MM.1S (cell line): ENCODE measurements at regions not wholly inside any gene's neighbourhood (a gene's known extent, or its start where the extent isn't known, plus 50 kb on each side); places are given as distances from the start of the nearest gene placed in this dataset.

ENCODE experiments used
- DNase-seq: peaks from one replicate; pipeline ENCODE4 v3.0.0-alpha.2; 2015
- H2AFZ ChIP-seq: fragments of 300-600 bp; sonication (generic); 2 replicates; pipeline ENCODE4 v1.6.0; 2016; ENCODE audit warnings: antibody characterized with exemption, low read length
- H3F3A ChIP-seq: fragments of 300-600 bp; sonication (generic); 2 replicates; pipeline ENCODE4 v1.6.1; 2016; ENCODE audit warnings: mild to moderate bottlenecking, antibody characterized with exemption, low read length, moderate library complexity, mixed read lengths; ENCODE audit not compliant: insufficient read depth
- H3K27ac ChIP-seq: fragments of 300-600 bp; sonication (generic); 2 replicates; pipeline ENCODE4 v1.5.1; 2016; ENCODE audit warnings: mild to moderate bottlenecking, low read length
- H3K27me3 ChIP-seq: fragments of 300-600 bp; sonication (generic); replicated peaks from 2 replicates; pipeline ENCODE4 v1.6.0; 2016; ENCODE audit warnings: low read length; ENCODE audit not compliant: insufficient read depth
- H3K36me3 ChIP-seq: fragments of 300-600 bp; sonication (generic); replicated peaks from 2 replicates; pipeline ENCODE4 v1.6.1; 2016; ENCODE audit warnings: mild to moderate bottlenecking, low read length, mixed read lengths; ENCODE audit not compliant: insufficient read depth
- H3K4me1 ChIP-seq: fragments of 300-600 bp; sonication (generic); 2 replicates; pipeline ENCODE4 v1.6.1; 2016; ENCODE audit warnings: low read length, mixed read lengths
- H3K4me2 ChIP-seq: fragments of 300-600 bp; sonication (generic); 2 replicates; pipeline ENCODE4 v1.6.0; 2016; ENCODE audit warnings: low read depth, low read length
- H3K4me3 ChIP-seq: fragments of 300-600 bp; sonication (generic); 2 replicates; pipeline ENCODE4 v1.5.1; 2016; ENCODE audit warnings: low read length, mixed read lengths
- H3K79me2 ChIP-seq: fragments of 300-600 bp; sonication (generic); 2 replicates; pipeline ENCODE4 v1.6.1; 2016; ENCODE audit warnings: mixed run types, low read length, mixed read lengths
- H3K9ac ChIP-seq: fragments of 300-600 bp; sonication (generic); 2 replicates; pipeline ENCODE4 v1.6.1; 2016; ENCODE audit warnings: low read length, mixed read lengths
- H3K9me2 ChIP-seq: fragments of 300-600 bp; sonication (generic); replicated peaks from 2 replicates; pipeline ENCODE4 v1.6.1; 2016; ENCODE audit warnings: mild to moderate bottlenecking, low read length, mixed read lengths; ENCODE audit not compliant: insufficient read depth
- H3K9me3 ChIP-seq: fragments of 300-600 bp; sonication (generic); replicated peaks from 2 replicates; pipeline ENCODE4 v1.6.1; 2016; ENCODE audit warnings: mild to moderate bottlenecking, low read length, mixed read lengths; ENCODE audit not compliant: insufficient read depth
- H4K20me1 ChIP-seq: fragments of 300-600 bp; sonication (generic); 2 replicates; pipeline ENCODE4 v1.6.1; 2016; ENCODE audit warnings: mild to moderate bottlenecking, low read length, moderate library complexity, mixed read lengths; ENCODE audit not compliant: insufficient read depth
- EZH2 ChIP-seq: fragments of 300-600 bp; sonication (generic); optimal IDR thresholded peaks from 2 replicates; pipeline ENCODE3; 2017; ENCODE audit warnings: low read depth, mild to moderate bottlenecking, antibody characterized with exemption, low read length, mixed read lengths
- EZH2phosphoT487 ChIP-seq: fragments of 300-600 bp; sonication (generic); IDR thresholded peaks from 2 replicates; pipeline ENCODE4 v1.6.1; 2018; ENCODE audit warnings: antibody characterized with exemption, low read length
- TF ChIP-seq, protein P1 (sequence below): fragments of 300-600 bp; sonication (generic); IDR thresholded peaks from 2 replicates; pipeline ENCODE4 v1.5.1; 2016; ENCODE audit warnings: antibody characterized with exemption, low read length, mixed read lengths

- H3K79me2 ChIP-seq = no peaks in the 10 kb centered on the region
- no peaks in the 10 kb centered on the region for H3K9me3 ChIP-seq
- no peak overlapping the region for H3K9ac ChIP-seq
- no peaks in the 10 kb centered on the region for H4K20me1 ChIP-seq
- H3K9me2 ChIP-seq = no peaks in the 10 kb centered on the region
- DNase-seq = peak; percentile 39
- H3K36me3 ChIP-seq = no peaks in the 10 kb centered on the region
- peak overlapping the region; percentile 33; the same call in 1 of the 2 replicates for H2AFZ ChIP-seq
- H3K27ac ChIP-seq = no peak overlapping the region
- H3K4me3 ChIP-seq = peak overlapping the region; percentile 8; the same call in 1 of the 2 replicates
- no peaks in the 10 kb centered on the region for H3K27me3 ChIP-seq
- H3K4me1 ChIP-seq = 0 out of 2 replicates have a peak, but pooled peaks cover 5% of the 10 kb centered on the region
- TF ChIP-seq EZH2phosphoT487 (no peak), EZH2 (no peak)
- TF ChIP-seq, protein P1, sequence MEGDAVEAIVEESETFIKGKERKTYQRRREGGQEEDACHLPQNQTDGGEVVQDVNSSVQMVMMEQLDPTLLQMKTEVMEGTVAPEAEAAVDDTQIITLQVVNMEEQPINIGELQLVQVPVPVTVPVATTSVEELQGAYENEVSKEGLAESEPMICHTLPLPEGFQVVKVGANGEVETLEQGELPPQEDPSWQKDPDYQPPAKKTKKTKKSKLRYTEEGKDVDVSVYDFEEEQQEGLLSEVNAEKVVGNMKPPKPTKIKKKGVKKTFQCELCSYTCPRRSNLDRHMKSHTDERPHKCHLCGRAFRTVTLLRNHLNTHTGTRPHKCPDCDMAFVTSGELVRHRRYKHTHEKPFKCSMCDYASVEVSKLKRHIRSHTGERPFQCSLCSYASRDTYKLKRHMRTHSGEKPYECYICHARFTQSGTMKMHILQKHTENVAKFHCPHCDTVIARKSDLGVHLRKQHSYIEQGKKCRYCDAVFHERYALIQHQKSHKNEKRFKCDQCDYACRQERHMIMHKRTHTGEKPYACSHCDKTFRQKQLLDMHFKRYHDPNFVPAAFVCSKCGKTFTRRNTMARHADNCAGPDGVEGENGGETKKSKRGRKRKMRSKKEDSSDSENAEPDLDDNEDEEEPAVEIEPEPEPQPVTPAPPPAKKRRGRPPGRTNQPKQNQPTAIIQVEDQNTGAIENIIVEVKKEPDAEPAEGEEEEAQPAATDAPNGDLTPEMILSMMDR = no peak
- peak overlapping the region; percentile 33 for H3K4me2 ChIP-seq
- no peaks in the 10 kb centered on the region for H3F3A ChIP-seq
Observed at GRCh38 chr21:30979054-30979453, 59.2 kb downstream of the KRTAP19-8 start.

DNA sequence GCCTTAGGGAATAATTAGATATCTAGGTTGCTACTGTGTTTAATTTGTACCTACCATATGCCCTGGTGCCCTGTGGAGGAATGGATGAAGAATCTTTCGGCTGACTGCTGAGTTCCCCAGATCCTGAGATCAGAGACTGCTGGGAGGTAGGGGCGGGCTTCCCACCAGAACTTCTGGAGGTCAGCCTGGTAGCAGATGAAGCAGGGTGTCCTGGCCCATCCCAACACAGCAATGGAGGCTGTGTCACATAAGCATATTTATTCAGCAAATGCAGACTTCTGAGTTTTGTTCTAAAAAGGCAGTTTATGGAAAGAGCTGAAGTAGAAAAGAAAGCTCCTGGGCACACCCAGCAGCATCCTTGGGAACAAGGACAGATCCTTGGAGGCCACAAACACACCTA, 74.0 kb downstream of the KRTAP19-8 start:
- H3K9me3 ChIP-seq = no peaks in the 10 kb centered on the region
- H3K27me3 ChIP-seq = no peaks in the 10 kb centered on the region
- no peak for TF ChIP-seq EZH2
- TF ChIP-seq, protein P1 = no peak
- no peaks in the 10 kb centered on the region for H4K20me1 ChIP-seq
- H3K9ac ChIP-seq = no peak overlapping the region
- H3K36me3 ChIP-seq = no peaks in the 10 kb centered on the region
- no peaks in the 10 kb centered on the region for H3K9me2 ChIP-seq
- no peak overlapping the region for H2AFZ ChIP-seq
- no peaks in the 10 kb centered on the region for H3K79me2 ChIP-seq
- no peak for DNase-seq
- H3F3A ChIP-seq = no peaks in the 10 kb centered on the region
- no peak overlapping the region for H3K4me3 ChIP-seq
- H3K4me1 ChIP-seq = no peaks in the 10 kb centered on the region
- no peak overlapping the region for H3K4me2 ChIP-seq
- H3K27ac ChIP-seq = no peak overlapping the region

DNA sequence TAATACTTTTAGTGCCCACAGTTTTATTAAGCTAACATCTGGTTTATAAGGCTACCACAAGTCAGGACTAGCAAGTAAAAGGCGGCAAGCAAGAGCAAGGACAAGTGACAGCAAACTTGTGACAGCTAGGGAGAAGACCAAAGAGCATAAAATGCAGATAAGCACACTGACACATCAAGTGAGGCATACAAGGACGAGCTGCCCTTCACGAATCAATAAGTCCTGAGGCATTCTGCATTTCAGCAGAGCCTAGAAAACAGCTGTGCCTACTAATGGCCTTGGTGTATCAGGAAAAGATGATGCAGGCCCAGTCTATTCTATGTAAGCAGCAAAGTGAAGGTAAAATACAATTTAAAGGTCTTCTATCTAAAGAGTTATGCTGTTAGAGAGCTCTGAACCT, 74.8 kb downstream of the KRTAP19-8 start:
- no peaks in the 10 kb centered on the region for H3K36me3 ChIP-seq
- H3K4me3 ChIP-seq = no peak overlapping the region
- no peak for TF ChIP-seq EZH2phosphoT487
- TF ChIP-seq, protein P1 = no peak
- TF ChIP-seq EZH2 = no peak
- H3K27me3 ChIP-seq = no peaks in the 10 kb centered on the region
- no peaks in the 10 kb centered on the region for H4K20me1 ChIP-seq
- no peak for DNase-seq
- no peak overlapping the region for H3K27ac ChIP-seq
- H3K79me2 ChIP-seq = no peaks in the 10 kb centered on the region
- no peak overlapping the region for H3K9ac ChIP-seq
- no peaks in the 10 kb centered on the region for H3F3A ChIP-seq
- H3K9me2 ChIP-seq = no peaks in the 10 kb centered on the region
- no peaks in the 10 kb centered on the region for H3K9me3 ChIP-seq
- H2AFZ ChIP-seq = no peak overlapping the region
- no peaks in the 10 kb centered on the region for H3K4me1 ChIP-seq
- H3K4me2 ChIP-seq = no peak overlapping the region
